D721Med (cell line): ENCODE measurements at regions not wholly inside any gene's neighbourhood (a gene's known extent, or its start where the extent isn't known, plus 50 kb on each side); places are given as distances from the start of the nearest gene placed in this dataset.
A peak's percentile ranks its signal among the peaks of the same experiment; 100 is the strongest.

Source experiments
- DNase-seq: peaks from one replicate; pipeline ENCODE4 v3.0.0; 2011; ENCODE audit warnings: low spot score; ENCODE audit not compliant: insufficient read length
- FAIRE-seq: peaks from 2 replicates; lab custom pipeline; 2011; peaks lifted over from hg19 to GRCh38; lab: Jason Lieb, UNC
- TF ChIP-seq, protein P1 (sequence below): IDR thresholded peaks from 2 replicates; pipeline ENCODE4 v1.5.1; 2012; ENCODE audit warnings: mild to moderate bottlenecking, control low read depth; ENCODE audit not compliant: insufficient read depth; ENCODE audit errors: missing control alignments

DNA sequence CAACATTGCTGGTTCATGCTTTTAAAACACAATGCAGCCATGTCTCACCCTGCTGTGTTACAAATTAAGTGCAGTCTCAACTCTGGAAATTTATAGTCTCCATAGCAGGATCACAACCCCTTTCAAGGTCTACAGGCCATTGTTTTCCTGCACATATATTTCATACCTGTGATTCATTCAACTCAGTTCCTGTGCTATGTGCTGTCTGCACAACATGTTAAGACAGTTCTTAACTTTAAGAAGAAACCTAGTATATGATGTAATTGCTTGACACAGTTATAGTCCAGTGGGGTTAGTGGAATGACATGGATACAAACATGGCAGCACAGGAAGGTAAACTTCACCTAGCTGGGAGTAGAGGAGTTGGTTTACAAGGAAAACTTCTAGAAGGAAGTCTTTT is 106.4 kb downstream of the IFI44 start:
- DNase-seq, result no peak
- TF ChIP-seq, protein P1, sequence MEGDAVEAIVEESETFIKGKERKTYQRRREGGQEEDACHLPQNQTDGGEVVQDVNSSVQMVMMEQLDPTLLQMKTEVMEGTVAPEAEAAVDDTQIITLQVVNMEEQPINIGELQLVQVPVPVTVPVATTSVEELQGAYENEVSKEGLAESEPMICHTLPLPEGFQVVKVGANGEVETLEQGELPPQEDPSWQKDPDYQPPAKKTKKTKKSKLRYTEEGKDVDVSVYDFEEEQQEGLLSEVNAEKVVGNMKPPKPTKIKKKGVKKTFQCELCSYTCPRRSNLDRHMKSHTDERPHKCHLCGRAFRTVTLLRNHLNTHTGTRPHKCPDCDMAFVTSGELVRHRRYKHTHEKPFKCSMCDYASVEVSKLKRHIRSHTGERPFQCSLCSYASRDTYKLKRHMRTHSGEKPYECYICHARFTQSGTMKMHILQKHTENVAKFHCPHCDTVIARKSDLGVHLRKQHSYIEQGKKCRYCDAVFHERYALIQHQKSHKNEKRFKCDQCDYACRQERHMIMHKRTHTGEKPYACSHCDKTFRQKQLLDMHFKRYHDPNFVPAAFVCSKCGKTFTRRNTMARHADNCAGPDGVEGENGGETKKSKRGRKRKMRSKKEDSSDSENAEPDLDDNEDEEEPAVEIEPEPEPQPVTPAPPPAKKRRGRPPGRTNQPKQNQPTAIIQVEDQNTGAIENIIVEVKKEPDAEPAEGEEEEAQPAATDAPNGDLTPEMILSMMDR, result no peak
- no peak for FAIRE-seq

DNA sequence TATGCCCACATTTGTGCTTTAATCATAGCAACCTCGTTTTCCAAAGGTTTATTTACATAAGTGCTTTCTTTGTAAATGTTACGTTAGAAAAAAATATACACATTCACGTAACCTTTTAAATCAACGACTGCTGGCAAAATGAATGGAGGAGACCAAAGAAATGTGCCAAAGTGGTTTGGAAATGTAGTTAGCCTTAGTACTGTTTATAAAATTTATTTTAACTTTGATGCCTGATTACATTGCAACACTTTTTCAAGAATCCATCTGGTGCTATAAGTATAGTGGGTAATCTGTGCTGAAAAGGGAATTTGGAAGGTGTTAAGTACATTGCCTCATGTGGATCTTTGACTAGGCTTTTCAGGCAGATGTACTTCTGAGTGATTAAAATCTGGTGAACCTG is 108.9 kb downstream of the IFI44 start:
- DNase-seq (no peak), FAIRE-seq (peak; percentile 38)
- TF ChIP-seq, protein P1, result no peak

DNA sequence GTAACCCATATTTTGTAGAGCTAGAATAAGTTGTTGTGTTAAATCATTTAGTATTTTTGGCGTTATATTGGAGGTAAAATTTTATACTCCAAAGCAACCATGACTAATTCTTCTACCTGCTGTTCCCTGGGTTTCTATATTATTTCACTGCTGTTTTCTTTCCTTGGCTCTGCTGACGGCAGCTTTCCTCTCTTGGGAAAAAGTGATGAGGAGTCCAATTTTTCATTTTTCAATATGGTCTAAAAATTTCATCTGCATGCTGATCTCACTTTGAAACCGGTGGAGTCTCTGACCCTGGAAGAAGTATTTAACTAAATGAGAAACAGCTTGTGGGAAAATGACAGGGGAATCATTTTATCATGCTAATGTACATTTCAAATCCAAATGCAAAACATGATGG is 110.2 kb downstream of the IFI44 start:
- TF ChIP-seq, protein P1, result no peak
- FAIRE-seq (no peak), DNase-seq (no peak)

DNA sequence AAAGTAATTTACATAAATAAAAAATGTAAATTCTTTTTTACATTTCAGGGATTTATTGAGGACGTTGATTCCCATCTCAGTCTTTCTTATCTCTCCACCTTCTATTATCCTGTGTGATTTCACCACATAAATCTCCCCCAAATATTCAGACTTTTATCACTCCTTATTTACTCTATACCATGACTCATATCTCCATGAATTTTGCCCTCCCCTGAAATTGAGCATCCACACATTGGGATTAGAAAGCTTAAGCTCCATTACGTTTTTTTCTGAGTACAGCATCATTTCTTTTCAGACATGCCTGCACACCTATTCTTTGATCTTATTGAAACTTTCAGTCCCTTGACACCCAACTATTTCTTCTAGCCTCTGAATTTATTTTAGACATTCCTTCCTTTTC is 111.2 kb downstream of the IFI44 start:
- TF ChIP-seq, protein P1, result no peak
- DNase-seq (no peak), FAIRE-seq (no peak)

DNA sequence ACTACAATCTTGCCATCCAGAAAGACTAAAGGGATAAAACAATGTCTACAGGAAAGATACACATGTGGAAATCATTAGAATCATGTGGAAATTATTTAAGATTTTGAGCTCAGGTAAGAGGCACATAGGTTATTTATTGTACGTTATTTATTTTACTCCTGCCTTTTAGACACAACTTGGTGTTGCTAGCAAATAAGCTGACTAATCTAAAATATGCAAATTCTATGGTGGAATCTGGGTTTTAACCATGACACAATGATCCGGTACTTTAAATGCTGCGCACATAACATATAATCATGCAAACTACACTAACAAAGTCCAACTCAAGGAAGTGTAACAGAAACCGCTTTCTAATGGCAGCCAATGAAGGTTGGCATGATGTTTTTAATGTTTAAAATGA is 112.5 kb downstream of the IFI44 start:
- TF ChIP-seq, protein P1, result no peak
- no peak for DNase-seq
- no peak for FAIRE-seq

DNA sequence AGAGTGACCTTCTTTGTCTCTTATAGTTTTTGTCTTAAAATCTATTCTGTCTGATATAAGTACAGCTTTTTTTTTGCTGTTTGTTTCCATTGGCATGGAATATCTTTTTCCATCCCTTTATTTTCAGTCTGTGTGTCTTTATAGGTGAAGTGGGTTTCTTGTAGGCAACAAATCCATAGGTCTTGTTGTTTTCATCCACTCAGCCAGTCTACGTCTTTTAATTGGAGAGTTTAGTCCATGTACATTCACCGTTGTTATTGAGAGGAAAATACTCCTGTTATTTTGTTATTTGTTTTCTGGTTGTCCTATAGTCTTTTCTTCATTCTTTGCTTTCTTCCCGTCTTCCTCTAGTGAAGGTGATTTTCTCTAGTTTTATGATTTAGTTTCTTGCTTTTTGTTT is 115.9 kb downstream of the IFI44 start:
- no peak for DNase-seq
- TF ChIP-seq, protein P1, result no peak
- FAIRE-seq, result no peak

DNA sequence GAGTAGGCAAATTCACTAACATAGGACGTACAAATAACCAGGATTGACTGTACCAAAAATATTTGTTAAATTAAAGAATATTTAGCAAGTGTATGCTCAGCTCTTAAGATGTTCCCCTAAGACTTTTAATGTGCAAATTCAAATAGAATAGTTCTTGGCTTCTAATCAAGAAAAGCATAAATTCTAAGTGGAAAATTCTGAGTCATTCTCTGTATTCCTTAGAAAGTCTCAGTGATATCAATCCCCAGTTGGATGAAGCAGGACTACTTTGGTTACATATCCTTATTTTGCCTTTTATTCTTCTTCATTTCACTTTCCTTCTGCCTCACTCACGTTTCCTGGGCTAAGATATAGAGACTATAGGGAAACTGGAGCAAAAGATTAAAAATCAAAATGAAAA is 130.2 kb downstream of the IFI44 start:
- FAIRE-seq (no peak), DNase-seq (no peak)
- TF ChIP-seq, protein P1, result no peak
